Cardiac muscle cell (in vitro differentiated cells and primary cell): ENCODE measurements at regions not wholly inside any gene's neighbourhood (a gene's known extent, or its start where the extent isn't known, plus 50 kb on each side); places are given as distances from the start of the nearest gene placed in this dataset.

Source experiments
- DNase-seq, 2 donors: peaks; one replicate each; pipeline versions ENCODE4 v3.0.0 to v3.0.0-alpha.2; 2010 to 2017; ENCODE audit warnings: low read depth in 1 of 2, low spot score in 1 of 2
- H3K27ac ChIP-seq: fragments of 200-600 bp; sonication (generic); 2 replicates; pipeline ENCODE4 v1.5.1; 2016
- H3K27me3 ChIP-seq: fragments of 200-600 bp; sonication (generic); 2 replicates; pipeline ENCODE4 v1.6.0; 2016; ENCODE audit warnings: control low read depth
- H3K36me3 ChIP-seq: fragments of 200-600 bp; sonication (generic); 2 replicates; pipeline ENCODE4 v1.5.1; 2016; ENCODE audit warnings: control low read depth
- H3K4me1 ChIP-seq: fragments of 200-600 bp; sonication (generic); 2 replicates; pipeline ENCODE4 v1.8.1; 2017; ENCODE audit warnings: low read depth, mild to moderate bottlenecking, mixed run types
- H3K4me3 ChIP-seq: fragments of 200-600 bp; sonication (generic); 2 replicates; pipeline ENCODE4 v1.5.1; 2016; ENCODE audit warnings: mild to moderate bottlenecking
- H3K9me3 ChIP-seq: fragments of 200-600 bp; sonication (generic); 2 replicates; pipeline ENCODE4 v1.5.1; 2017; ENCODE audit warnings: low read depth, mild to moderate bottlenecking, control low read depth
- CTCF ChIP-seq: IDR thresholded peaks from 2 replicates; pipeline ENCODE4 v1.5.1; 2012; ENCODE audit warnings: low read depth, mild to moderate bottlenecking, low read length

GRCh38 chr6:91788501-91788900 lies 1201.6 kb upstream of the MAP3K7 start:
- Histone ChIP-seq H3K27ac (no peak overlapping the region), H3K36me3 (no peaks in the 10 kb centered on the region), H3K4me3 (no peak overlapping the region), H3K27me3 (no peaks in the 10 kb centered on the region), H3K4me1 (no peaks in the 10 kb centered on the region), H3K9me3 (no peaks in the 10 kb centered on the region)
- DNase-seq = no peak
- TF ChIP-seq CTCF = no peak

DNA sequence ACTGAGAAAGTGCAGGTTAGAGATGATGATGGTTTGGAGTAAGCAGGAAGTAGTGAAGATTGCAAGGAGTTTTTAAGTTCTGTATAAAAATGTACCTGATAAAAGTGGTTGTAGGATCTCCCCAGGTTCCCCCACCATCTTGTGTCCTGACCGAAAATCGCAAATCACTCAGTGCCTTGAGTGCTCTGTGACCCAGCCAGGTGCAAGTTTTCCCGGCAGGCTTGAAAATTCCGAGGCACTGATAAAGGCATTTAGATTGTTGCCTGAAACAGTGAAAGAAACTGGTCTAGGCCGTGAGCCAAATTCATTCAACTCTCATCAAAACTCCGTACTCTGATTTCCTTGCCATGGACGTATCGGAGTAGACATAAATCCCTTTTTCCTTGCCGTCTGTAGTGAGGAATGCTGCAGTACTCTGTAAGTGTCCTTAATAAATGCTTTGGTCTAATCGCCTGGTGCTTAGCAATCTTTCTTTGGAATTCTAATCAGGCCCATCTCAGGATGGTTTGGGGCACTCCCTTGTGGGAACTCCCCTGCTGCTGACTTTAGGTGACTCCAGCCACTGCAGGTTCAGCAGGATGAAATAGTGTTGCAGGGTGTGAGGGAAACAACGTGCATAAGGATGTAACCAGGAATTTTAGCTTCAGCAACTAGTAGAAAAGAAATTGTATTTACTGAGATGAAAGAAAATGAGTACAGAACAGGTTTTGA lies 1199.8 kb upstream of the MAP3K7 start:
- Histone ChIP-seq H3K9me3 (no peaks in the 10 kb centered on the region), H3K4me1 (no peaks in the 10 kb centered on the region), H3K36me3 (no peaks in the 10 kb centered on the region), H3K4me3 (no peak overlapping the region), H3K27me3 (no peaks in the 10 kb centered on the region), H3K27ac (no peak overlapping the region)
- TF ChIP-seq CTCF = no peak
- DNase-seq = no peak

- no peak overlapping the region for H3K4me3 ChIP-seq
- TF ChIP-seq CTCF = no peak
- no peaks in the 10 kb centered on the region for H3K36me3 ChIP-seq
- H3K27ac ChIP-seq = no peak overlapping the region
- H3K9me3 ChIP-seq = no peaks in the 10 kb centered on the region
- DNase-seq = no peak
- no peaks in the 10 kb centered on the region for H3K27me3 ChIP-seq
- H3K4me1 ChIP-seq = no peaks in the 10 kb centered on the region
Observed at GRCh38 chr6:91782802-91783201, 1195.9 kb upstream of the MAP3K7 start.

DNA sequence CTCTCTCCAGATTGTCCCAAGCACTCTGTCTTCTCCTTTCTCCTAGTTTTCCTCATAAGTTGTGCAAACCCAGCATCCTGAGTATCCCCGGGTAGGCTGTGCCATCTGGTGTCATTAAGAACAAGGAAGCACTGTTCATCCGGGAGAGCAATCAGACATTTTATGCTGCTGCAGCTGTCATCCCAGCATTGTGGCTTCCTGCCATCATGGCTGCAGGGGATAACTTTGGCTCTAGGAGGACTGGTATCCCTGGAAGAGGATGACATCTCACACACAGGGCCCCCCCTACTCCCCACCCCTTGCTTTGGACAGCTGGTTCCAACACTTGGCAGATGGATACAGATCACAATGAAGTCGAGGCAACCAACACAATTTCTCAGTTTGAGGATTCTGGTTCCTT lies 1195.1 kb upstream of the MAP3K7 start:
- Histone ChIP-seq H3K27me3 (no peaks in the 10 kb centered on the region), H3K36me3 (no peaks in the 10 kb centered on the region), H3K27ac (no peak overlapping the region), H3K4me1 (no peaks in the 10 kb centered on the region), H3K4me3 (no peak overlapping the region), H3K9me3 (no peaks in the 10 kb centered on the region)
- DNase-seq = no peak
- no peak for TF ChIP-seq CTCF

- DNase-seq = no peak
- no peaks in the 10 kb centered on the region for H3K9me3 ChIP-seq
- no peak overlapping the region for H3K4me3 ChIP-seq
- no peaks in the 10 kb centered on the region for H3K4me1 ChIP-seq
- H3K27ac ChIP-seq = no peak overlapping the region
- TF ChIP-seq CTCF = no peak
- H3K36me3 ChIP-seq = no peaks in the 10 kb centered on the region
- no peaks in the 10 kb centered on the region for H3K27me3 ChIP-seq
Observed at GRCh38 chr6:91780270-91780669, 1193.4 kb upstream of the MAP3K7 start.
